Activated naive CD8-positive, alpha-beta T cell treated with anti-CD3 and anti-CD28 coated beads, Interleukin-2, amount 10 ng/mL, durations not matched to agents 7 days and 5 days (primary cell): ENCODE measurements at regions not wholly inside any gene's neighbourhood (a gene's known extent, or its start where the extent isn't known, plus 50 kb on each side); places are given as distances from the start of the nearest gene placed in this dataset.

Experiments
- ATAC-seq: fragments of 150-1000 bp; cut with Tn5 transposase; one replicate; pipeline ENCODE4 v1.10.0; 2021; ENCODE audit warnings: low read depth, moderate library complexity
- POLR2A ChIA-PET: fragments of 350-600 bp; sonication (Branson Sonifier 250); formaldehyde crosslinking; loops from one replicate; lab custom pipeline; 2021; ENCODE audit warnings: antibody characterized with exemption; lab: Charles Lee
- DNase-seq: peaks from one replicate; pipeline ENCODE4 v3.0.0; 2021
- H3K27ac Mint-ChIP-seq: one replicate; pipeline ENCODE4 v1.8.0; 2022; ENCODE audit warnings: mild to moderate bottlenecking, mixed read lengths
- H3K27me3 Mint-ChIP-seq: one replicate; pipeline ENCODE4 v1.8.0; 2022; ENCODE audit warnings: mild to moderate bottlenecking, moderate library complexity, mixed read lengths
- H3K36me3 Mint-ChIP-seq: one replicate; pipeline ENCODE4 v1.8.0; 2021; ENCODE audit warnings: mild to moderate bottlenecking, mixed read lengths
- H3K4me1 Mint-ChIP-seq: one replicate; pipeline ENCODE4 v1.8.0; 2021; ENCODE audit warnings: mixed read lengths
- H3K4me3 Mint-ChIP-seq: one replicate; pipeline ENCODE4 v1.8.0; 2022; ENCODE audit warnings: mild to moderate bottlenecking, moderate library complexity, mixed read lengths
- H3K9me3 Mint-ChIP-seq: one replicate; pipeline ENCODE4 v1.8.0; 2021; ENCODE audit warnings: mixed read lengths

DNA sequence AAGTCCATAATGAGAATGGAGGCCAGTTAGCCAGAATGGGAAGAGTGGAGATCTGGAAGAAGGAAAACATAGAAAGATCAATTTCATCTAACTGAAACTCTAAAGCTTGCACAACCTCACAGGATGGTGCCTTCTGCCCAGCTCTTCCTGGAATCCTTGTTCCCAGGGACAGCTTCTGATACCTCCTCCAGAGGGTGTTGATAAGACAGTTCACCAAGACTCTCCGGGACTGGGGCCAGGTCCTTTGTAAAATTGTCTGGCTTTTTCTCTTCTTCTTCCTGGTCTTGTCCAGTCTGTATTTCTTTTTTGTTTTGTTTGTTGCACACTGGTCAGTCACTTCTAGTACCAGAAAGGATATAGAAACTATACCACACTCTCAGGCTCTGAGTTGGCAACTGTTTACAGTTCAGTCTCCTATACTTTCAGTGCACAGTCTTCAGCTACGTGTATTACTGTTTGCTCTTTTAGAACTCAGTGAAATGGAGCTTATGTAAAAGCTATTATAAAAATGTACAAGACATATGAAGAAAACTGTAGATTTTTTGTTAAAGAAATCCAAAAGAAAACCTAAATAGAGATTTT is 142.8 kb upstream of the RPL34 start:
- Mint-ChIP-seq H3K4me1 (peaks cover 21% of the 10 kb centered on the region), H3K27me3 (no peaks in the 10 kb centered on the region), H3K36me3 (peaks cover 6% of the 10 kb centered on the region), H3K4me3 (no peak overlapping the region), H3K9me3 (peaks cover 4% of the 10 kb centered on the region), H3K27ac (no peak overlapping the region)
- POLR2A ChIA-PET, result no interaction called here
- ATAC-seq (no peak), DNase-seq (no peak)

DNA sequence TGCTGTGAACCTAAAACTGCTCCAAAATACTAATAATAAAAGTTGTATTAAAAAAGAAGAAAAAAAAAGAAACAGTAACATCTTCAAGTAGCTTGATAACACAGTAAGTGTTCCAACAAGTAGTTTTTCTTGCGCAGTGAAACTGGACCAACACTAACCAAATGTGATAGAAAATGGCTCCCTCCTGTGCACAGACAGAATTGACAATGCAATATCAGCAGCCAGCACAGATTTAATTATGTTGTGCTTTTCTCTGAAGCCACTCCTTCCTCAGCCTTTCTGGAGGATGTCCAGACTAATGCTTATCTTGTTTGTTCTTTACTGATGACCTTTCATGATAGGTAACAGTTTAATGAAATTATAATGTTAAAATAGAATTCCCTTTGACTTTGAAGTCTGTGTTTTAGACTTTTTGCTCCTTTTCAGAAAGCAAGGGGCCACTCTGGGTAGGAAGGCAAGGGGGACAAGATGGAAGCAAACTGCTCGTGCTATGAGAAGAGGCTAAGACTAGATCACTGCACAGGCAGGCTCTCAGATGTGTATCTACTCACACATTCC is 147.1 kb upstream of the RPL34 start:
- H3K4me1 Mint-ChIP-seq, result peaks cover 34% of the 10 kb centered on the region
- ATAC-seq, result peak; percentile 47
- no peak overlapping the region for H3K27ac Mint-ChIP-seq

GRCh38 chr4:108466936-108467902 is 153.2 kb upstream of the RPL34 start:
- peak; percentile 91 for ATAC-seq
- peaks cover 9% of the 10 kb centered on the region for H3K36me3 Mint-ChIP-seq
- POLR2A ChIA-PET, result interaction anchor here (1.0 to 2.4 kb wide), 9 partner anchors 8 to 437 kb away, joined by 3 to 11 read pairs (median 4); partner anchors contain the start of gene LEF1
- peaks cover 5% of the 10 kb centered on the region for H3K9me3 Mint-ChIP-seq
- DNase-seq, result no peak
- peak overlapping the region; percentile 99 for H3K27ac Mint-ChIP-seq
- H3K27me3 Mint-ChIP-seq, result no peaks in the 10 kb centered on the region
- peaks cover 53% of the 10 kb centered on the region for H3K4me1 Mint-ChIP-seq
- H3K4me3 Mint-ChIP-seq, result peak overlapping the region; percentile 67

More for the DNA sequence above, 147.1 kb upstream of the RPL34 start:
- POLR2A ChIA-PET, result no interaction called here
- no peaks in the 10 kb centered on the region for H3K27me3 Mint-ChIP-seq
- H3K9me3 Mint-ChIP-seq, result peaks cover 6% of the 10 kb centered on the region
- no peak for DNase-seq
- H3K36me3 Mint-ChIP-seq, result peaks cover 13% of the 10 kb centered on the region
- no peak overlapping the region for H3K4me3 Mint-ChIP-seq

- POLR2A ChIA-PET, result interaction anchor here (1.7 to 2.4 kb wide), 5 partner anchors 10 to 436 kb away, joined by 4 to 11 read pairs (median 7); partner anchors contain the start of gene LEF1
- H3K4me3 Mint-ChIP-seq, result peak overlapping the region; percentile 67
- H3K27me3 Mint-ChIP-seq, result no peaks in the 10 kb centered on the region
- ATAC-seq (peak; percentile 16), DNase-seq (peak; percentile 49)
- peaks cover 6% of the 10 kb centered on the region for H3K9me3 Mint-ChIP-seq
- peak overlapping the region; percentile 99 for H3K27ac Mint-ChIP-seq
- peaks cover 47% of the 10 kb centered on the region for H3K4me1 Mint-ChIP-seq
- H3K36me3 Mint-ChIP-seq, result peaks cover 8% of the 10 kb centered on the region
These were observed 154.4 kb upstream of the RPL34 start for GRCh38 chr4:108465886-108466500.

GRCh38 chr4:108458681-108459080 is 161.7 kb upstream of the RPL34 start:
- H3K27me3 Mint-ChIP-seq, result peaks cover 4% of the 10 kb centered on the region
- ATAC-seq, result no peak
- POLR2A ChIA-PET, result no interaction called here
- H3K4me1 Mint-ChIP-seq, result peaks cover 4% of the 10 kb centered on the region
- H3K36me3 Mint-ChIP-seq, result peaks cover 9% of the 10 kb centered on the region
- H3K4me3 Mint-ChIP-seq, result no peak overlapping the region
- peaks cover 6% of the 10 kb centered on the region for H3K9me3 Mint-ChIP-seq
- H3K27ac Mint-ChIP-seq, result no peak overlapping the region
- DNase-seq, result no peak

DNA sequence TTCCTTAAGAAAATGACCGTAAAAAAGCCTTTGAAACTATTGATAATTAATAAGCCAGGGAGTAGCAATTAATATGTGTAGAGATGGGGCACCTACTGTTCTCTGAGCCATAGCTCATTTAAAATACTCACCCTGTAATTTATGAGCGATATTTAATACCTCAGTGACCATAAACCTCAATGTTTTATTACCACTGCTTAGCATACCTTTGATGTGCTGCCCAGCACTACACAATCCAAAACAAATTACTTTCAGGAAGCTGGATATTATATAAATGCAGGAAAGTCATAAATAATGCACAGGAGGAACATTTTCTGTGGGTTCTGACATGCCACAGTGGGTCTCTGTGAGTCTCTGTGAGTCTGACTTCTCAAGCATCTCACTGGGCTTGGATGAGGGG is 166.1 kb upstream of the RPL34 start:
- Mint-ChIP-seq H3K4me1 (peaks cover 6% of the 10 kb centered on the region), H3K36me3 (peaks cover 7% of the 10 kb centered on the region), H3K27ac (no peak overlapping the region), H3K4me3 (no peak overlapping the region), H3K27me3 (peaks cover 4% of the 10 kb centered on the region), H3K9me3 (peaks cover 3% of the 10 kb centered on the region)
- ATAC-seq (no peak), DNase-seq (no peak)
- POLR2A ChIA-PET, result no interaction called here

GRCh38 chr4:108453366-108453765 is 167.0 kb upstream of the RPL34 start:
- DNase-seq, result no peak
- POLR2A ChIA-PET, result no interaction called here
- Mint-ChIP-seq H3K36me3 (peaks cover 7% of the 10 kb centered on the region), H3K27me3 (peaks cover 4% of the 10 kb centered on the region), H3K4me3 (no peak overlapping the region), H3K9me3 (peaks cover 3% of the 10 kb centered on the region), H3K4me1 (peaks cover 8% of the 10 kb centered on the region), H3K27ac (no peak overlapping the region)
- no peak for ATAC-seq

GRCh38 chr4:108450236-108450898 is 170.0 kb upstream of the RPL34 start:
- no peaks in the 10 kb centered on the region for H3K27me3 Mint-ChIP-seq
- no peak for ATAC-seq
- no peaks in the 10 kb centered on the region for H3K36me3 Mint-ChIP-seq
- no peak for DNase-seq
- no peak overlapping the region for H3K4me3 Mint-ChIP-seq
- no peaks in the 10 kb centered on the region for H3K9me3 Mint-ChIP-seq
- POLR2A ChIA-PET, result no interaction called here
- peaks cover 6% of the 10 kb centered on the region for H3K4me1 Mint-ChIP-seq
- H3K27ac Mint-ChIP-seq, result no peak overlapping the region

DNA sequence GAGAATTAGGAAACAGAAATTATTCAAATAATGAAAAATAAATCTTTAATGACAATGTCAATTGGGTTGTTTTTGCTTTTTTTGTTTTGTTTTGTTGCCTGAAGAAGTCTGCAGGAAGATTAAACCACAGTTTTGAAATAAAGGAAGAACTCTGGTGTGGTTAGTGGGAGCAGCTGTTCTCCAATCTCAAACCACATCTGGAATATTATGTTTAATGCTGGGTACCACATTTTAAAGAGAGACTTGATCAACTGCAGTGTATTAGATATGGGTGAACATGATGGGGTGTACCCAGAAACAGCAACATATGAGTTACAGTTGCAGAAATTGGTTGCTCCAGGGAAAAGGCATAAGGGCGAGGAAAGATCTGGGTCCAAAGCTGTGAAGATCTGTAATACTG is 171.2 kb upstream of the RPL34 start:
- no peak for ATAC-seq
- POLR2A ChIA-PET, result interaction anchor here (0.6 kb wide), 1 partner anchor 36 kb away, joined by 4 read pairs; no protein-coding TSS in a partner anchor
- no peak for DNase-seq
- no peak overlapping the region for H3K4me3 Mint-ChIP-seq
- H3K27ac Mint-ChIP-seq, result no peak overlapping the region
- H3K27me3 Mint-ChIP-seq, result no peaks in the 10 kb centered on the region
- H3K9me3 Mint-ChIP-seq, result no peaks in the 10 kb centered on the region
- peaks cover 6% of the 10 kb centered on the region for H3K4me1 Mint-ChIP-seq
- H3K36me3 Mint-ChIP-seq, result no peaks in the 10 kb centered on the region

DNA sequence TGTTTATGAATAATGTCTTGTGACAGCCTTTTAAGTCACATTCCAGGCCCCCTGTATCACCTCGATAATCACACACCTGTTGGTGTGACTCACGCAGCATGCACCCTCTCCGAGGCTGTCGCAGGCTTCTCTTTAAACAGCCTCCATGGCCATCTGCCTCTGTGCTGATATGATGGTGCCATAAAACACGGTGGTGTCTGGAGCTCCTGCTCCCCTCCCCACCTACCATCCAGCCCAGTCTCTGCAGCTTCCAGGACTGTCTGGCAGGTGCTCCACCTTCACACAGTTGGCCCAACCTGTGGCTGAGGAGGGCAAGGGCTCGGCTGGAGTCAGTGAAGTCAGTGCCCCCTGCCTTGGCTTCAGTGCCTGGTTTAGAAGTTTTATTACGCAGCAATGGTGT is 173.8 kb upstream of the RPL34 start:
- POLR2A ChIA-PET, result no interaction called here
- no peak for DNase-seq
- H3K36me3 Mint-ChIP-seq, result peaks cover 5% of the 10 kb centered on the region
- no peak overlapping the region for H3K4me3 Mint-ChIP-seq
- no peak for ATAC-seq
- no peaks in the 10 kb centered on the region for H3K27me3 Mint-ChIP-seq
- peaks cover 9% of the 10 kb centered on the region for H3K4me1 Mint-ChIP-seq
- H3K27ac Mint-ChIP-seq, result no peak overlapping the region
- H3K9me3 Mint-ChIP-seq, result peaks cover 3% of the 10 kb centered on the region

- Mint-ChIP-seq H3K9me3 (peaks cover 3% of the 10 kb centered on the region), H3K36me3 (peaks cover 5% of the 10 kb centered on the region), H3K4me1 (peaks cover 9% of the 10 kb centered on the region), H3K27ac (no peak overlapping the region), H3K27me3 (no peaks in the 10 kb centered on the region), H3K4me3 (no peak overlapping the region)
- POLR2A ChIA-PET, result no interaction called here
- ATAC-seq (no peak), DNase-seq (no peak)
These were observed 174.7 kb upstream of the RPL34 start for GRCh38 chr4:108445716-108446115.

DNA sequence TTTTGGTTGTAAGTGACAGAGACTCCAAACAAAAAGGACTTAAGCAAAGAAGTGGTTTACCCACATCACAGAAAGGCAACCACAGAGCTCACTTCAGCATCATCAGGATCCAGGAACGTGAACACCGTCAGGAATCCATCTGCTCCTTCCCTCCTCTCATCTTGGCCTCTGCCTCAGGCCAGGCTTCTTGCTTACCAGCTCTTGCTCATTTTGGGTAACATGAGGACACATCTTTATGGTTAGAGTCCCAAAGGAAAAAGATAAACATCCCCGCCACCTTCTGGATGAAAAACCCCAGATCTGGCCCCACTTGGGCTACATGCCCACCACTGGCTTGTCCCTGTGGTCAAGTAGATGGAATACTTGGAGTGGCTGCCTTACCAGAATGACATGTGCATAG is 176.8 kb upstream of the RPL34 start:
- DNase-seq, result no peak
- Mint-ChIP-seq H3K27me3 (no peaks in the 10 kb centered on the region), H3K27ac (no peak overlapping the region), H3K4me1 (peaks cover 13% of the 10 kb centered on the region), H3K36me3 (peaks cover 12% of the 10 kb centered on the region), H3K9me3 (peaks cover 8% of the 10 kb centered on the region), H3K4me3 (no peak overlapping the region)
- POLR2A ChIA-PET, result interaction anchor here (0.7 kb wide), 1 partner anchor 120 kb away, joined by 3 read pairs; no protein-coding TSS in a partner anchor
- ATAC-seq, result no peak
